Coronary artery (tissue), 2 donors: ENCODE measurements at regions not wholly inside any gene's neighbourhood (a gene's known extent, or its start where the extent isn't known, plus 50 kb on each side); places are given as distances from the start of the nearest gene placed in this dataset.

Source experiments
- DNase-seq: peaks from one replicate; pipeline ENCODE4 v3.0.0-alpha.2; 2017; ENCODE audit warnings: low spot score
- H3K27ac ChIP-seq, 2 donors: fragments of 200-600 bp; sonication (generic); one replicate each; pipeline ENCODE4 v1.5.1; 2016 to 2019
- H3K4me3 ChIP-seq: fragments of 200-600 bp; sonication (generic); 2 replicates; pipeline ENCODE4 v1.5.1; 2016; ENCODE audit warnings: mild to moderate bottlenecking, moderate library complexity
- CTCF ChIP-seq: fragments of 200-600 bp; sonication (generic); IDR thresholded peaks from one replicate; pipeline ENCODE4 v1.5.1; 2019; ENCODE audit warnings: antibody characterized with exemption

- no peak for DNase-seq
- no peak overlapping the region for H3K27ac ChIP-seq
- no peak overlapping the region for H3K4me3 ChIP-seq
- no peak for TF ChIP-seq CTCF
Observed at GRCh38 chr5:27403243-27403882, 365.0 kb upstream of the CDH9 start.

DNA sequence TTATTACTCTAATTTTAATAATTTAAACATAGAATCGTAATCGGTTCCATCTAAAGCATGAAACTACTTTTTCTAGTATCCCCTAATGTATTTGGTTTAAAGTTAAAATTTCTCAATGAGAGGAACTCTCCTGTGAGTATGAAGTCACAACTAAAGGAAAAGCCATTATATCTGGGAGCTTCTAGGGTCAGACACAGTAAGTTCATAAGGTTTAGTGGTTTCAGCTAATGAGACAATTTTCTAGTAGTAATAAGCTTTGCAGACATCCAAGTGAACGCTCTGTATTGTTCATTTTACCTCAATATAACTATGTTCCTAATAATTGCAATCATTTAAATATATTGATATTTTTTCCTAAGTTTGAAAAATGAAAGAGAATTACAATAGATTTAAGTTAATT lies 364.4 kb upstream of the CDH9 start:
- no peak for TF ChIP-seq CTCF
- H3K4me3 ChIP-seq: no peak overlapping the region
- no peak for DNase-seq

GRCh38 chr5:27396998-27397397 lies 358.6 kb upstream of the CDH9 start:
- Histone ChIP-seq H3K4me3 (no peak overlapping the region), H3K27ac (no peak overlapping the region)
- no peak for TF ChIP-seq CTCF
- DNase-seq: no peak

More for the DNA sequence above, 364.4 kb upstream of the CDH9 start:
- no peak overlapping the region for H3K27ac ChIP-seq

- DNase-seq: no peak
- Histone ChIP-seq H3K27ac (no peak overlapping the region), H3K4me3 (no peak overlapping the region)
- TF ChIP-seq CTCF: no peak
Observed at GRCh38 chr5:27392716-27393115, 354.3 kb upstream of the CDH9 start.

- Histone ChIP-seq H3K4me3 (no peak overlapping the region), H3K27ac (no peak overlapping the region)
- no peak for TF ChIP-seq CTCF
- no peak for DNase-seq
Observed at GRCh38 chr5:27389696-27390095, 351.3 kb upstream of the CDH9 start.

DNA sequence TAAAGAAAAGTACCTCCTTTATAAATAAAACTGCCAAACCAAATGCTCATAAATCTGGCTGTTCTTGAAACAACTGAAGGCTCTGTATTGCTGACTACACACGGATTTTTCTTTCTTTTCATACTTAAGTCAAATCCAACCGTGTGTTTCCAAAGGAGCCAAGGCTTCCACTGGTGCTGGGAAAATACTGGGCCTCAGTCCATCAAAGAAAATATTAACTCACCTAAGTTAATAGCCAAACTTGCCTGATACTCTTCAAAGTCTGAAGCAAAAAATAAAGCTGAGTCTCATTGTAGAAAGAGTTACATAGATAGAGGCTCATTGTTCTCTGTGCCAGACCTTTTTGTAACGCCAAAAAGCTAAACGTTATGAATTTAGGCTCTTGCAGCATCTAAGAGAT lies 350.4 kb upstream of the CDH9 start:
- DNase-seq: no peak
- Histone ChIP-seq H3K4me3 (no peak overlapping the region), H3K27ac (no peak overlapping the region)
- no peak for TF ChIP-seq CTCF

DNA sequence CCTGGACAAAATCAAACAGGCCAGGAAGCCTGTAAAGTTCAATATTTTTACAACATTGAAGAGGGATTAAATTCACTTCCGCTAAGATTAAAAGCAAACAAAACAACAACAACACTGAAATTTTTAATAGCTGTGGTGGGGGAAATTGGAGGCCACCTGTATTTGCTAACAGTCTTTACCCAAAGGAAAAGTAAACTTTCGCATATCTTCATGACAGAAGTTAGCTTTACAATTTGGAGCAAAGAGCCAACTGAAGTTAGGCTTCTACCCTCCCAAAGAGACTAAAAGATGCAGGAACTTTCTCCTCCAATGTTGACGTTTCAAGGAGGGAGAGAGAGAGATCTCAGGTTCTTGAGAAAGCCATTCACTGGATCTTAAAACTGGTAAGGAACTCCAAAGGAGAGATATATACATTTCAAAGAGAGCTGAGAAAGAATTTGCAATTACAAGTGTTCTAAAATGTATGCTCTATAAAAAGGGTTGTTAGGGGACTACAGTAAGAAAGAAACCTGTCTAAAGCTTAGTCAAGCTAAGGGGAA lies 349.2 kb upstream of the CDH9 start:
- Histone ChIP-seq H3K4me3 (no peak overlapping the region), H3K27ac (no peak overlapping the region)
- DNase-seq: no peak
- no peak for TF ChIP-seq CTCF
